DMS153 treated with DMSO at 0.1 percent for 48 hours (cell line): ENCODE measurements at regions not wholly inside any gene's neighbourhood (a gene's known extent, or its start where the extent isn't known, plus 50 kb on each side); places are given as distances from the start of the nearest gene placed in this dataset.

Experiments
- DNase-seq: peaks from one replicate; lab custom pipeline; 2025; ENCODE audit not compliant: unreplicated experiment; lab: John Stamatoyannopoulos, UW

DNA sequence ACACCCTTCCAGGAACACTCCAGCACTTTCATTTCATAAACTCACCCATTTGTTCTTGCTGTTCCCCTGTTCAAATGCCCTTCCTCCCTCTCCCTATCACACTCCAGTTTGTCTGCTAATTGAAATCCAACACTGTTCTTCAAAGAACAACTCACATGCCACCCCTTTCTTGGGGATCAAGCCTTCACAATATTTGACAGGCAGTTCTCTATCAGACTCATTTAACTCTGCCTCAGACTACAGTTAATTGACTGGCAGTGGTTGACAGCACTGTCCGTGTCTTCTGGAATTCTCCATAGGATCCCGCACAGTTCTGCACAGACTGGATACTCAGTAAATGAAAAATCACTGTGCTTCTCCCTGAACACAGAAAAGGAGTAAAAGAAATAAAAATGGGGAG, 87.8 kb downstream of the PMP22 start:
- DNase-seq, result no peak

DNA sequence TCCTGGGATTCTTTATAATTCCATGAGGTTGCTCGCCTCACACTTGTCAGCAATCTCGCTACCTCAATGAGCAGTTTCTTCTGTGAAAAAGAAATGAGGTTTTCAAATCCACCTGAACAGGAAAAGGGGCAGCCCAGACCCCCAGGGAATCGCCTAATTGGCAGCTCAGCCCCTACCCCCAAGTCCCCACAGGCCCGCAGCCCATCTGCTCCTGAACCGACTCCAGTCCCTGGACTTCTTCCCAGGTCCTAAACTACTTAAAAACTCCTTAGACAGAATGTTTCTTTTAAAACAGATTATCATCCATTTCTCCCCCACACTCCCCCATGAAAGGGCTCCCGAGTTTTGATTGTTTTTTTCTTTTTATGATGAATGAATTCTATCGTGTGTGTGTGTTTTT, 89.8 kb downstream of the PMP22 start:
- no peak for DNase-seq

DNA sequence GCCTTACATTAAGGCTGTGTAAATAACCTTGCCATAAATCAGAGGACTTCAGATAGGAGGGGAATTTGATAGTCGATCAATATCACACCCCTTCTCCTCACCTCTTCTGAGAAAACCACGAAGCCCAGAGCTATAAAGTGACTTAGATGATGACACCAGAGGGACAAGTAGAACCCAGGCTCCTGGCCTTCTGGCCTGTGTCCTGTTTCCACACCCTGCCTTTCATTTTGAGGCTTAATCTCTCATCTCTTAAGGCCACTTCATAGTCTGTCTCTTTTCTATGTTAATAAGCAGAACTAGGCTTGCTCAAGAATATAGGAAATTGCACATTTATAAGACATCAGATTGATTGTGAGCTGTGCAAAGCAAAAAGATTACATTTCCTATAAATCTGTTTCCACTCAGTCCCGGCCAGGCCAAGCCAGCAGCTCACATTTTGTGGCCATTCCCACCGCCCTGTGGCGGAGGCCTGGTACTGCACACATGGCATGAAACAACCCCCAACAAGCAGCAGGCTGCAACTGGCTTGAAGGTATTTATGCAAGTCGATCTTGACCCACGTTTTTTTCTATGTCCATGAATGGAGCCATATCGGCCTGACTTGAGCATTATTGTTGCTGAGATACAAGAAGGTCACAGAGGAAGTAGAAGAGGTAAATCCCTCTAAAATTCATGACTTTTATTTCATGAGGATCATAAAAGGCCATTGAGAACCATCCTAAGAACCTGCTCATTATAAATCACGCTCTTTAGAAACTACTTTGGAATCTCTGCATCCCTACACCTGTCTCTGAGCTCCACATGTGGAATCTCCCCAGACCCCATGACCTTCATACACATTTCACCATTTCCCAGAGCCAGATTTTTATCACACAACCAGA, 93.7 kb downstream of the PMP22 start:
- DNase-seq, result no peak

DNA sequence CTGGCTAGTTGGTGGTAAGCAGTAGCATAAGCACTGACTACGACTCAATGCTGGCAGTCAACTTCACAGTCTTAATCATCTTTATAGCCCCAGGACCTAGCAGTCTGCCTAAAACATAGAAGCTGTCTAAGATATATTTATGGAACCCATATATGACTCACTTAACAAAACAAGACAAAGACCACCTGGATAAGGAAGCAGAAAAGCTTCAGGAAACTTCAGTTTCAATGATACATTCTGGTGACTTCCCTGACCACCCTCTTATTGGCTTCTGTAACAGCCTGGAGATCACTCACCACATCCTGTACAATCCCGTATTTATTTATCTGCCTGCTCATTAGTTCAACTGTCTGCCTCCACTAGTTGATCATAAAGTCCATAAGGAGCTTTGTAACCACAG, 95.5 kb downstream of the PMP22 start:
- DNase-seq, result no peak

DNA sequence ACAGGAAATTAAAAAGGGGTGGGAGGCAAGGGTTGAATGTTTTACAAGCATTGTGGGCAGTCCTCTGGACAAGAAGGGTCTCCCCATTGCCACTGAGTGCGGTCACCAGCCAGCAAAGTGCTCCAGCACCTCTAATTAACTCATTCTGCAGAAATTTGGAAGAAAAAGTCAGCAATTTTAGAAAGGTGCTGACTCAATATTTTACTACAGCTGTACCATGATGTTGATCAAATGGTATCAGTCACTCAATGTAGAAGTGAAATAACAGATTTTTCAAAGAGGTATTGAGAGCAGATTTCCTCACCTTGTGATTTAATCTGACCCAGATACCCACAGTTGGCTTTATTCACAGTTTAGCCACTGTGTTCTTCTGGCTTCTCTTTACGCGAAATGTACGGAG, 96.7 kb downstream of the PMP22 start:
- DNase-seq, result no peak

DNA sequence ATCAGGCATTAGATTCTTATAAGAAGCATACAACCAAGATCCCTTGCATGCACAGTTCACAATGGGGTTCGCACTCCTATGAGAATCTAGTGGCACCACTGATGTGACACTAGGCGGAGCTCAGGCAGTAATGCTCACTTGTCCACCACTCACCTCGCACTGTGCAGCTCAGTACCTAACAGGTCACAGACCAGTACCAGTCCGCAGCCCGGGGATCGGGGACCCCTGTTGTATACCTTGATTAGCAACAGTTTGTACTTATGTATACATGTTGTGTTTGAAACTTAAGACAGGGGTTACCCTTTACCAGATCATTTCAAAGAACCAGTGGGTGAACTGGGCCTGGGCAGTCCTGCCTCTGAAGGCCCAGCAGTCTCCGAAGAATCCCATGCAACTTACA, 103.7 kb downstream of the PMP22 start:
- DNase-seq, result no peak

DNA sequence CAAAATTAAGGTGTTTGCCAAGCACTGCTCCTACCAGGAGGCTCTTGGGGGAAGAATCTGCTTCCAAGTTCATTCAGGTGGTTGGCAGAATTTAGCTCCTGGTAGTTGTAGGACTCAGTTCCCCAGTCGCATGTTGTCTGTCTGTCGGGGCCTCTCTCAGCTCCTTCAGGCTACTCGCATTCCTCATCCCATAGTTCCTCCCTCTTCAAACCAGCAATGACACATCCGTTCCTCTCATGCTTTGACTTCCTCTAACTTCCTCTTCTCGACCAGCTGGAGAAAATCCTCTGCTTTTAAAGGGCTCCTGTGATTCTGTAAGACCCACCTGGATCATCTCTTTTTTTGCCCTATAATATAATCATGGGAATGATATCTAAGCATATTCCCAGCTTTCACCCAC, 108.1 kb downstream of the PMP22 start:
- no peak for DNase-seq

DNA sequence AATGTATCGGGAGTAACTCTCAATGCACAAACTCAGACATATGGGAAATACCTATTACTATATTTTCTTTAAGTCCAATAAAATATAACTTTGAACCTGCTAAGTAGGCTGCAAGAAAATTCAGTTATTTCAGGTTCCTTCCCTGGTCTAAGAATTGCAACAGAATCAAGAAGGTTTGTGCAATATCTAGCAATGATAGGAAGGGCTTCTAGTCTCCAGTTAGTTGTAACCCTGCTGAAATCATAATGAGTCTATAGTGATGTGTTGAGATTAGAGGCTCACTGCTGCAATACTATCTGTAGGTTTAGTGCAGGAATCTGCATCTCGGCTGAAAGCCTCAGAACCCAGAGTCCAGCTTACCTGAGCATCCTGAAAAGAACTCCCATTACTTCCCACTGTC, 110.5 kb downstream of the PMP22 start:
- no peak for DNase-seq

DNA sequence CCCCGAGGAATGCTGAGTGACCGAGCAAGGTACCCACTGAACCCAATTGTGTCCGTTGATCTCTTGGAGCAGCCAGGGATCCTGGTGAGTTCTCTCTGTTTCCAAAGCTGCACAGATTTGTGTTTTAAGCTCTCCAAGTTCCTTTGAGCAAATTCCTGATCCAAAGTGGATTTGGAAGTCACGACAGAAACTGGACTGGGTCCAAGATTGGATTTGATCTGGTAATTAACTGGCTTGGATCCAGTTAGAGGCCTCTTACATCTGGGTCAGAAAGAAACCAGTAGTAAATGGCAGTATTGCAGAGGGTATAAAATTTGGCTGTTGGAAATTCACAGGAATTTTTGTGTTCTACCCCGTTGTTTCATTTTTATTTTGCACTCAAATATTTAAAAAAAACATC, 119.5 kb downstream of the PMP22 start:
- DNase-seq, result no peak

DNA sequence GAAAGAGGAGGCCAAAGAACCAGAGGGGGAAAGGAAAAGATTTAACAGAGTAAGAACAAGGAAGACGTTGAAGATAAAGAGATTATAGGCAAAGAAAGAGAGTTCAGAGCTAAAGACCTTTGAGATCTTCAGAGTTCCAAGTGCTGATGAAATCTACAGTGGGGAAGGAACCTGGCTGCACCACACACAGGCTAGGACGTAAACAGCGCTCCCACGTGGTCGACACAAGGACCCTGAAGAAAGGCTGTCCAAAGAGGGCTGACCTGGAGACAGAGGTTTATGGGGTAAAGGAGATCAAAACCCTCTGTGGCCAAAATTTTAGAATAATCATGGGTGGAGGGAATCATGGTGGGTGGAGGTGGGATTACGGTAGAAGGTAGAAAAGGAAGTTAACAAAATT, 121.6 kb downstream of the PMP22 start:
- DNase-seq, result no peak

DNA sequence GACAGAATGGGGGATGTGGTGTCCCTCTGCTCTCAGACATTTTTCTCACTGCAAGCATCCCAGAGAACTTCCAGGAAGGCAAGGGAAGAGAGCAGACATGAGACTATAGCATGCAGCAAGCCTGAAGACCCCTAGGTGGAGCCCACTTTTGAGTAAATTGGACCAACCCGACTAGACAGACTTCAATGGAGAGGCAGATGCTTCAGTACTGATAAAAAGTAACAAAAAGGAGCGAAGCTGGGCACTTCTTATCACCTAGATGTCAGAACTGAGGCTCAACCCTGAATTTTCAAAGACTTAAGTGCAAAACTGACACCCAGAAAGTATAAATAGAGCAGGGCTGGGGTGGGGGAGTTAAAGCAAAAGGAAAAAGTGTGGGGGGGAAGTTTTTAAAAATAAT, 130.8 kb downstream of the PMP22 start:
- no peak for DNase-seq

DNA sequence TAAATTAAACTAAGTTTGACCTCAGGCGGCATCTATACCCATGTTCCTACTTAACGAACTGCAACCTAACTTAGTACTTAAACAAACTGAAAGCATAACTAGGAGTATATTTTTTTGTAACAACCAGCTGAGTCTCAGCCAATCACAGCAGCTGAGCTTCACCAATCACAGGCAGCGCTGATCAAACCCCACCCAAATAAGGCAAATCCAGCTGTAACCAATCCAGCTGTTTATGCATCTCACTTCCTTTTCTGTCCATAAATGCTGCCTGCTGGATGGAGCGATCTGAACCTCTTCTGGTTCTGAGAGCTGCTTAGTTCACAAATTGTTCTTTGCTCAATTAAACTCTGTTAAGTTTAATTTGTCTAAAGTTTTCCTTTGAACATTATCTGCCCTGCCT, 131.3 kb downstream of the PMP22 start:
- DNase-seq, result no peak

DNA sequence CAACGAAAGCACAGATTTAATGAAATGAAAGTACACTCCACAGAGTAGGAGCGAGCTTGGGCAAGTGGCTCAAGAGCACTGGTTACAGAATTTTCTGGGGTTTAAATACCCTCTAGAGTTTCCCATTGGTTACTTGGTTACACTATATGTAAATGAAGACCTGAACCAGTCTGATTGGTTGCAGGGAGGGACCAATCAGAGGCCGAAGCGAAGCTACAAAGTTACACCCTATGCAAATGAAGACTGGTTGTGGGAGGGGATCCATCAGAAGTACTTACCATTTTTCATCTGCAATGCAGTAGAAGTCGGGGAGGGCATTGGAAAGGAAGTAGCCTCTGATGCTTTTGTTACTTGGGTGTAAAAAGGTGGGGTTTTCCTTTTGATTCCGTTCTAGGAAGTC, 132.0 kb downstream of the PMP22 start:
- DNase-seq, result no peak

DNA sequence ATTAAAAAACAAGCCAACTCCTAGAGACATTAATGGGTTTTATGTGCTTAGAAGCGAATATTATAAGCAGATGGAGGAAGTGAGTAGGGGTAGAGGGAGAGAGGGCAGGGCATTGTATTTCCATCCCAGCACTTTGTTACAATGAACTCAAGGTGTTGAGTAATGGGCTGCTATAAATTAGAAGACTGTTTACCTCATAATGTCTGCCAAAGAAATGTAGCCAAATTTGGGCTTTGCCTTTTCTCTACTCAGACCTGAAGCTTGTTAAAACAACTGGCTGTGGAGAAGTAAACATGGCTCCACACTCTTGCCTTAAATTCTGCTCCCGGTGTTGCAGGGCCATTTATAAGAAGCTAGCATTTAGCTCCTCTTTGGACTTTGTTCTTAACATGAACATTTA, 134.7 kb downstream of the PMP22 start:
- no peak for DNase-seq

DNA sequence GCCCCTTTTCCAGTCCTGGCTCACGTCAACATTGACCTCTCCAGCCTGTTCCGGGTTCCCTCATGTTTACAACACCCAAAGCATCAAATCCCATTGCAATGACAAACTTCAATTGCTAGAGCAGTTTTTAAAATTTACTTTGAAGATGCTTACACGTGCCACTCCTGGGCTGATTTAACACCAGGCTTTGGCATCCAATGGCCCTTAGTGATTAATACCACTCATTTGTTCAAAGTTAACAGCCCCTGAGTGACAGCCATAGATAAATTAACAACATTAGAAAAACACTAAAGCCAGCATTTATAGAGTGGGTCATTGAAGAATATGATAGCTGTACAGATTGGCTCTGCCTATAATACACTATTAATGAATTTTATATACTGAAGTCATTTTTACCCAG, 135.1 kb downstream of the PMP22 start:
- DNase-seq, result no peak

DNA sequence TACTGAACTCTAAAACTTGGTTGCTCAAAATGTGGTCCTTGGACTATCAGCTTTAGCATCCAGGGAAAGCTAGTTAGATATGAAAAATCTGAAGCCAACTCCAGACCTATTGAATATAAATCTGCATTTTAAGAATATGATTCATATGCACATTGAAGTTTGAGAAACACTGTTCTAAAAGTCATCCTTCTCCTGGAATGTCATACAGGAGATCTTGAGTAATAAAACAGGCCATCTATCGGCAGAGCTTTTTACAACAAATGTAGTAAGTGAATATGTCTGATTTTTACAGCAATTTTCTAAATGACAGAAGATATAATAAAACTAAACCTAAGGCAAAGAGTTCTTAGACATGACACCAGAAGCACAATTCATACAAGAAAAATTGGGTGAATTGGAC, 140.4 kb downstream of the PMP22 start:
- no peak for DNase-seq

DNA sequence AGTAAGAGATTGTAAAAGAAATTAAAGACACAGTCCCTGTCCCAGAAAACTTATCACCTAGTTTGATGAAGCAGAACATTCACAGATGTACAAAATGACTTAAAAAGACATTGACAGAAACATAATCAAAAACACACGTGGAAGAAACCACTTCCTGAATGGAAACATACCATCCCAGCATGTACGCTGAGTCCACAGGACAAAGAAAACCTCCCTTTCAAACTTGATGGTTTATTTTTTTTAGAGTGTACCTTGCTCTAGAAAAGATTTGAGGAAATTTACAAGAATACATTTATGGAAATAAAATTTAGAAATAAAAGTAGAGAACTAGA, 140.9 kb downstream of the PMP22 start:
- DNase-seq, result no peak

DNA sequence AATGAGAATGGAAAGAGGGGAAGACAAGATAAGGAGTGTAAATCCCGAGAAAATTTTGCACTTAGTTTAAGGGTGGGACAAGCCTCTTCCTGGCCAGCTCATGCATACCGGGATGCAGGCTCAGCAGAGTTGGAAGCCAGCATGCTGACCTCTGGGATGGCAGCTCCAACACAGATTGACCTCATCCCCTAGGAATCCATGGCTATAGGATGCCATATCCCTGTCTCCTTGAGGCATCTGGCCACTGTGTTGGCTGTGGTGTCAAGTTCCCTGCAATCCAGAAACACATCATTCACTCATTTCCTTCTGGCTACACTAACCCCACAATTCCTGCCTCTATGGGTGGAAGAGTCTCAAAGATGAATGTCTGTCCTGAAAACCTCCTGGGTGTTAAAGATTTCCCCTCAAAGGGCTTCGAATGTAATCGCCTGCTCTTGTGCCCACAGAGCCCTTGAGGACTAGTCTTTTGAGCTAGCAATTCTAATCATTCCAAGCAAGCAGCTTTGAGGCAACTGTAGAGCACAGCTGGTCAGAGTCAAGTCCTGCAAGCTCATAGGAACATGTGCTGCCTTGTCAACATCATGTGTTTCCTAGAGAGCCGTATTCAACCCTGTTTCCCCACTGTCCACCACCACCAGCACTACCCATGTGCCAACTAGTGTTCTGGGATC, 141.4 kb downstream of the PMP22 start:
- DNase-seq, result no peak

DNA sequence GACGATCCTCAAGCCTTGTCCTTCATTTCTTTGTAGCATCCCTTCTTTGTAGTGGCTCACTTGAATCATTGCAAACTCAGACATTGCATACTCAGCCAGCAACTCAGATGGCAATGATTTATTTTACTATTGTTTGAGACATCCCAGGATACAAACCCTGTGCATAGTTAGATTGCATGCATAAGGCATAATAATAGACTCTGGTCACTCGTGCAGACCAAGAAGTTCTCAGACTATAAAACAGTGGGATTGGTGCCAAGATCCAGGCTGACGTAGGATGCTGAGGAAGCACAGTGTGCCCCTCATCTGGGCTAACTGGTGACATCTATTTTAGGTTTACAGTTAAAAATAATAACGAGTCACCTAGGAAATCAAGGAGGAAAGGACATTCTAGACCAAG, 142.3 kb downstream of the PMP22 start:
- DNase-seq, result no peak

DNA sequence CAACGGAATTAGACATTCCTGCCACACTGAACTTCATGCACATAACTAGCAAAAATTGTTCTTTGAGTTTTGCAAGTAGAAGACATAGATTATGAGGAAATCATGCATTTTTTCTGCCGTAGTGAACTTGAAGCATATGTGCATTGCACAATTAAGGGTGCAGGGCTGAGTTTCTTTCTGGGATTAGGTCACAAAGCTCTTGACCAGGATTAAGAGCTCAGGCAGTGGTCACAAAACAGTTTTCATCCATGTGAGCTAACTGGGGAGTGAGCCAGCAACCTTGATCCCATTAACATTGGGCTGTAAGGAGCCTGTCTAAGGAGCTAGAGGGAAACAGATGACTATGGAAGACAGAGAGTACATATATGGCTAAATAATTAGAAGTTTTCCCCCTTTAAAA, 143.7 kb downstream of the PMP22 start:
- no peak for DNase-seq

DNA sequence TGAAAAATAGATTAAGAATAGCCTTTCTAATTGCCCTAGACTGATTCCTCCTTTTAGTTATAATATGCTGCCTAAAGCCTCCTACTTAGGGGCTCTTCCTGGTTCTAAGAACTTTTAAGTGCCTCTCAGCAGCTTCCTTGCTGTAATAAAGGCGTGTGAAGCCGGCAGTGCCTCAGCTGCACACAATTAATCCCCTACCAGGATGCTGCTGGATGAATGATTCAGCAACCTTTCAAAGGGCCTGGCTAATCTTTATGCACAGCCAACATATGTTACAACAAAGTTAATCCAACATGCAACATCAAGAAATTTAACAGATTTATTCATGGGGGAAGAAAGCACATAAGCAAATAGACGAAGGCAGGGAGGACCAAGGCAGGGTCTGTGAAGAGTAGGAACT, 145.2 kb downstream of the PMP22 start:
- no peak for DNase-seq

DNA sequence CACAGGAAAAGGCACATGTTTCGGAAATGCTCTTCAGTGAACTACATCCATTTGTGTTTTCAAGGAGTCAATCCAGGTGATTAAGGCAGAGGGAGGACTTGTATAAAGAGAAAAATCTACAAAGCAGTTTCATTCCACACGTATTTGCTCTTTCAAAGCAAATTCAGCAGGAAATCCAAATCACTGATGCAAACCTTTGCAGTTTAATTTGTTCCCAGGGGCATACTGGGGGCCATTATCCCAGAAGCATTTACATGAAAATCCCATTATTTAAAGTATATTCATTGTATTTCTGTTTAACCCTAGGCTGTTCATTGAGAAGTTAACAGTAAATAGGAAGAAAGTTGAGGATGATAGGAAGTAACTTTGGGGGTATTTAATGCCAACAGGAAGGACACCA, 147.9 kb downstream of the PMP22 start:
- no peak for DNase-seq
